Liver (tissue), 8 donors: ENCODE measurements at regions not wholly inside any gene's neighbourhood (a gene's known extent, or its start where the extent isn't known, plus 50 kb on each side); places are given as distances from the start of the nearest gene placed in this dataset.

ENCODE experiments used
- DNase-seq: peaks from one replicate; pipeline ENCODE4 v3.0.0-alpha.2; 2017; ENCODE audit warnings: low spot score
- H3K27ac ChIP-seq, 2 donors: one replicate each; pipeline ENCODE4 v1.7.0; 2013; ENCODE audit warnings: inconsistent platforms in 2 of 2, low read length in 2 of 2, control low read depth in 1 of 2, low read depth in 1 of 2, mild to moderate bottlenecking in 1 of 2
- H3K27me3 ChIP-seq, 4 donors: one replicate each; pipeline versions ENCODE4 v1.6.1 to v1.7.0; 2013; ENCODE audit warnings: low read length in 3 of 4, inconsistent platforms in 1 of 4, mild to moderate bottlenecking in 1 of 4, moderate library complexity in 1 of 4; ENCODE audit not compliant: control insufficient read depth in 4 of 4, insufficient read depth in 4 of 4
- H3K36me3 ChIP-seq, 4 donors: one replicate each; pipeline versions ENCODE4 v1.6.1 to v1.7.0; 2013; ENCODE audit warnings: low read length in 3 of 4, mild to moderate bottlenecking in 3 of 4, low read depth in 1 of 4, moderate library complexity in 1 of 4; ENCODE audit not compliant: control insufficient read depth in 4 of 4, insufficient read depth in 3 of 4
- H3K4me1 ChIP-seq, 4 donors: one replicate each; pipeline versions ENCODE4 v1.6.1 to v1.7.0; 2013; ENCODE audit warnings: low read length in 3 of 4, mild to moderate bottlenecking in 3 of 4, moderate library complexity in 1 of 4; ENCODE audit not compliant: control insufficient read depth in 4 of 4, insufficient read depth in 4 of 4
- H3K4me3 ChIP-seq, 3 donors: one replicate each; pipeline versions ENCODE4 v1.6.1 to v1.7.0; 2013; ENCODE audit warnings: low read length in 3 of 3, control low read depth in 1 of 3, low read depth in 1 of 3, mild to moderate bottlenecking in 1 of 3
- H3K9ac ChIP-seq, 2 donors: one replicate each; pipeline ENCODE4 v1.7.0; 2013; ENCODE audit warnings: low read length in 2 of 2, mild to moderate bottlenecking in 2 of 2, moderate library complexity in 2 of 2, control low read depth in 1 of 2, low read depth in 1 of 2
- H3K9me3 ChIP-seq, 4 donors: one replicate each; pipeline versions ENCODE4 v1.6.1 to v1.7.0; 2013; ENCODE audit warnings: low read length in 3 of 4; ENCODE audit not compliant: control insufficient read depth in 4 of 4
- ATF3 ChIP-seq: IDR thresholded peaks from 2 replicates; pipeline ENCODE4 v1.6.1; 2016; ENCODE audit warnings: antibody characterized with exemption
- CTCF ChIP-seq: fragments of 150-350 bp; IDR thresholded peaks from 2 replicates; pipeline ENCODE4 v1.5.1; 2017; ENCODE audit warnings: improper control_type of control experiment, low read depth, low read length; ENCODE audit not compliant: missing input control
- EGR1 ChIP-seq, 2 donors: IDR thresholded peaks; 2 replicates each; pipeline ENCODE4 v1.6.1; 2016 to 2018; ENCODE audit warnings: antibody characterized with exemption in 2 of 2, low read depth in 2 of 2
- FOXA1 ChIP-seq: IDR thresholded peaks from 2 replicates; pipeline ENCODE4 v1.6.1; 2016; ENCODE audit warnings: antibody characterized with exemption
- FOXA2 ChIP-seq: IDR thresholded peaks from 2 replicates; pipeline ENCODE4 v1.6.1; 2016; ENCODE audit warnings: antibody characterized with exemption
- GABPA ChIP-seq, 2 donors: IDR thresholded peaks in 1 of 2; conservative IDR thresholded peaks in 1 of 2; 2 replicates each; pipeline ENCODE4 v1.6.1; 2016; ENCODE audit warnings: antibody characterized with exemption in 2 of 2, mild to moderate bottlenecking in 1 of 2, moderate library complexity in 1 of 2
- HNF4A ChIP-seq, 2 donors: conservative IDR thresholded peaks; 2 replicates each; pipeline ENCODE4 v1.6.1; 2016; ENCODE audit warnings: antibody characterized with exemption in 2 of 2, mild to moderate bottlenecking in 2 of 2
- HNF4G ChIP-seq: IDR thresholded peaks from 2 replicates; pipeline ENCODE4 v1.6.1; 2016; ENCODE audit warnings: antibody characterized with exemption
- JUND ChIP-seq, 2 donors: IDR thresholded peaks; 2 replicates each; pipeline ENCODE4 v1.6.1; 2016; ENCODE audit warnings: antibody characterized with exemption in 2 of 2
- NR2F2 ChIP-seq: IDR thresholded peaks from 2 replicates; pipeline ENCODE4 v1.6.1; 2016; ENCODE audit warnings: antibody characterized with exemption
- RAD21 ChIP-seq, 2 donors: IDR thresholded peaks; 2 replicates each; pipeline ENCODE4 v1.6.1; 2016; ENCODE audit warnings: antibody characterized with exemption in 2 of 2, mild to moderate bottlenecking in 2 of 2
- REST ChIP-seq: IDR thresholded peaks from 2 replicates; pipeline ENCODE4 v1.6.1; 2016; ENCODE audit warnings: antibody characterized with exemption, mild to moderate bottlenecking
- RXRA ChIP-seq, 2 donors: IDR thresholded peaks; 2 replicates each; pipeline ENCODE4 v1.6.1; 2017 to 2018; ENCODE audit warnings: antibody characterized with exemption in 2 of 2, mild to moderate bottlenecking in 1 of 2
- SP1 ChIP-seq: IDR thresholded peaks from 2 replicates; pipeline ENCODE4 v1.6.1; 2018; ENCODE audit warnings: antibody characterized with exemption, mild to moderate bottlenecking
- YY1 ChIP-seq: IDR thresholded peaks from 2 replicates; pipeline ENCODE4 v1.6.1; 2016; ENCODE audit warnings: antibody characterized with exemption, mild to moderate bottlenecking
- ZBTB33 ChIP-seq: IDR thresholded peaks from 2 replicates; pipeline ENCODE4 v1.6.1; 2016; ENCODE audit warnings: antibody characterized with exemption
- WGBS: extraction: QIAGEN DNeasy Blood & Tissue Kit; methylation state at CpG from one replicate; pipeline ENCODE4 v1.1.7; 2013; 5-methylcytosine and 5-hydroxymethylcytosine counted together
- donor health status: healthy.
- donor health status: healthy.
- donor health status: healthy.
- donor health status: healthy.
- donor health status: healthy.

GRCh38 chr10:78406648-78407008, 373.0 kb downstream of the RPS24 start:
- Histone ChIP-seq H3K4me3 (no peak overlapping the region), H3K4me1 (peaks cover 0 to 7% (median 3%) of the 10 kb centered on the region in 4 donors), H3K36me3 (no peaks in the 10 kb centered on the region), H3K27me3 (peaks cover 0 to 7% (median 0%) of the 10 kb centered on the region in 4 donors), H3K9me3 (no peaks in the 10 kb centered on the region), H3K9ac (no peak overlapping the region), H3K27ac (no peak overlapping the region)
- 26% methylated on average over 10 of the region's 10 CpGs for whole genome bisulfite sequencing
- TF ChIP-seq HNF4A (conservative IDR thresholded peaks at IDR 0.05) (no peak), RAD21 (IDR thresholded peaks at IDR 0.05) (no peak), CTCF (no peak), EGR1 (IDR thresholded peaks at IDR 0.05; ENCODE audit: low read depth in 2 of 2) (no peak), GABPA (IDR thresholded peaks at IDR 0.05 in 1 of 2, conservative IDR thresholded peaks at IDR 0.05 in 1 of 2) (no peak), HNF4G (no peak), YY1 (no peak), ZBTB33 (no peak), SP1 (no peak), REST (no peak)
- DNase-seq = no peak

- DNase-seq = peak; percentile 70
- Histone ChIP-seq H3K9ac (no peak overlapping the region), H3K27ac (no peak overlapping the region), H3K36me3 (no peaks in the 10 kb centered on the region), H3K9me3 (no peaks in the 10 kb centered on the region), H3K4me3 (no peak overlapping the region), H3K27me3 (peaks cover 0 to 7% (median 0%) of the 10 kb centered on the region in 4 donors), H3K4me1 (peaks cover 0 to 7% (median 3%) of the 10 kb centered on the region in 4 donors)
- WGBS = 30% methylated on average over 20 of the region's 20 CpGs
- TF ChIP-seq EGR1 (IDR thresholded peaks at IDR 0.05; ENCODE audit: low read depth in 2 of 2) (no peak), RXRA (IDR thresholded peaks at IDR 0.05) (no peak), GABPA (IDR thresholded peaks at IDR 0.05 in 1 of 2, conservative IDR thresholded peaks at IDR 0.05 in 1 of 2) (no peak), FOXA2 (no peak), ZBTB33 (no peak), FOXA1 (no peak), HNF4G (no peak), ATF3 (no peak), JUND (IDR thresholded peaks at IDR 0.05) (no peak), RAD21 (IDR thresholded peaks at IDR 0.05) (no peak), REST (no peak), SP1 (no peak), NR2F2 (no peak), YY1 (no peak)
Observed at GRCh38 chr10:78407009-78407711, 373.5 kb downstream of the RPS24 start.
